ENCODE measurements at regions not wholly inside any gene's neighbourhood (a gene's known extent, or its start where the extent isn't known, plus 50 kb on each side); places are given as distances from the start of the nearest gene placed in this dataset.
A peak's percentile ranks its signal among the peaks of the same experiment; 100 is the strongest.

- Histone ChIP-seq H3K9me3 (replicated peaks in 1 of 3) (no peaks in the 10 kb centered on the region), H3K36me3 (replicated peaks in 1 of 2) (no peaks in the 10 kb centered on the region), H3K4me1 (replicated peaks in 1 of 2) (no peaks in the 10 kb centered on the region), H3K4me3 (no peak overlapping the region), H3K27me3 (no peaks in the 10 kb centered on the region), H3K27ac (peak overlapping the region in 2 of 5 donors; percentile 15 to 43)
- intact Hi-C loops (cut with DNase I): no loop called here
- TF ChIP-seq CTCF (IDR thresholded peaks at IDR 0.05) (no peak), POLR2A (IDR thresholded peaks at IDR 0.05) (no peak)
- peak; percentile 35 to 66 (median 57) for DNase-seq
- WGBS, 4 donors: 61 to 67% (median 66%) methylated on average over 4 of the region's 4 CpGs
Observed at GRCh38 chrX:13432414-13433297, 112.8 kb upstream of the ATXN3L start.

DNA sequence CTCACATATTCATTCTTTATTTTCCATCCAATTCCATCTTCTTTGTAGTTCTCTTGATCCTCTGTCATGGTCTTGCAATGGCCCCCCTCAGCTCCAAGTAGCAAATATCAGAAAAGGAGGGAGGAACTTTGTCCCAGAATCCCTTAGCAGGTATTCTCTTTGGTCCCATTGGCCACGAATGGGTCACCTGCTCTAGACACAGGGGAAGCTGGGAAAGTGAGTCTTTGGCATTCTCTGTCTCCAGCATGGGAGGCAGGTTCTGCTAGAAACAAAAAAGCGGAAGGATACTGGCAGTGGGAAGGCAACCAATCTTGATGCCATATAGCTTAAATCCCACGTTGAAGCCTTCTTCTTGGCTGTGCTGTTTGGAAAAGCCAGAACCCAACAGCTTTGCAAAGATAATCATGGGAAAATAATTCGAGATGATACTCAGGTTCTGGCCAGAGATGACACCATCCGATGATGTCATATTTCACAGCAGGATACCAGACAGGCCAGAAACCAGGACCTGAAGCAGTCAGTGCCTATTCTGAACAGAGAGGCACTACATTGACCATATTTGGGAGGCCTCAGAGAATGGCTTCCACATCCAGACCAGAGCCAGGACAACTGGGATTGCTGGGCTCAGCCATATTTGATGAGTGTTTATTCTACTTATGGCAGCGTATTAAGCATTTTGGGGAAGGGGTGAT is 110.4 kb upstream of the ATXN3L start:
- TF ChIP-seq CTCF (IDR thresholded peaks at IDR 0.05): no peak
- no peak for TF ChIP-seq POLR2A (IDR thresholded peaks at IDR 0.05)
- H3K27ac ChIP-seq: no peak overlapping the region
- no peaks in the 10 kb centered on the region for H3K9me3 ChIP-seq (replicated peaks in 1 of 3)
- no peak overlapping the region for H3K4me3 ChIP-seq
- no peaks in the 10 kb centered on the region for H3K27me3 ChIP-seq
- no peaks in the 10 kb centered on the region for H3K36me3 ChIP-seq (replicated peaks in 1 of 2)
- intact Hi-C loops (cut with DNase I): no loop called here
- no peaks in the 10 kb centered on the region for H3K4me1 ChIP-seq (replicated peaks in 1 of 2)
- WGBS, 4 donors: 74 to 92% (median 82%) methylated on average over 6 of the region's 6 CpGs
- no peak for DNase-seq

DNA sequence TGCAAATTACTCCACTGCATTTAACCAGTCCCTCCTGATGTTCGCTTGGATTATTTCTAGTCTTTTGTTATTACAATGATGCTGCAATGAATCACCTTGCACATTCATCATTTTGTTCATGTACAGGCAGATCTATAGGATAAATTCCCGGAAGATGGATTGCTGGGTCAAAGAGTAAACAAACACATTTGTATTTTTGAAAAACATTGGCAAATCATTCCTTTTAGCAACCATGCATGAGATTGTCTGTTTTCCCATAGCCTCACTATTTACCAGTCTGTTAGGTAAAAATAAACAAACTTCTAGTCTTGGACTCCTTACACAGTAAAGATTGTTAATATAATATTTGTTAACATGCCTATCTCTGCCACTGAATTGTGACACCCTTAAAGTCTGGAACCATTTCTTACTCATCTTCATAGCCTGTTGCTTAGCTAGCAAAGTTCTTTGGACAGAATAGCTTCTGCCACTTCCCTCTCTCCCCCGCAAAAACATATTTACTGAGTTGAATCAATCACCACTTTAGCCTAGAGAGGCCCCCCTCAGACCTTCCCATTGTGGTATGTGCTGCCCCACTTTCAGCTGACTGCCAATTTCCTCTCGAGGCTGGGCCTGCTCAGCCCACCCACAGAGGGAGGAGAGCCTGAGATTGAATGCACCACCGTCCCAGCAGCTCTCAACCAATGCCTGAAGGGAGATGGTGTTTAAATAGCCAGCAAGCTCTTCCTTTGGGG is 108.4 kb upstream of the ATXN3L start:
- Histone ChIP-seq H3K36me3 (replicated peaks in 1 of 2) (no peaks in the 10 kb centered on the region), H3K4me1 (replicated peaks in 1 of 2) (no peaks in the 10 kb centered on the region), H3K27ac (no peak overlapping the region), H3K4me3 (no peak overlapping the region), H3K9me3 (replicated peaks in 1 of 3) (no peaks in the 10 kb centered on the region), H3K27me3 (no peaks in the 10 kb centered on the region)
- intact Hi-C loops (cut with DNase I): no loop called here
- peak in 1 of 7 donors; percentile 1 for DNase-seq
- TF ChIP-seq POLR2A (IDR thresholded peaks at IDR 0.05) (no peak), CTCF (IDR thresholded peaks at IDR 0.05) (no peak)
- WGBS, 4 donors: 45 to 68% (median 52%) methylated on average over 3 to 5 of the region's 5 CpGs

- Histone ChIP-seq H3K27me3 (no peaks in the 10 kb centered on the region), H3K4me3 (no peak overlapping the region), H3K36me3 (replicated peaks in 1 of 2) (no peaks in the 10 kb centered on the region), H3K4me1 (replicated peaks in 1 of 2) (no peaks in the 10 kb centered on the region), H3K9me3 (replicated peaks in 1 of 3) (no peaks in the 10 kb centered on the region), H3K27ac (no peak overlapping the region)
- TF ChIP-seq CTCF (IDR thresholded peaks at IDR 0.05): no peak
- TF ChIP-seq POLR2A (IDR thresholded peaks at IDR 0.05): no peak
- 69 to 87% (median 78%) methylated on average over 4 to 5 of the region's 5 CpGs for WGBS, 4 donors
- intact Hi-C loops (cut with DNase I): no loop called here
- no peak for DNase-seq
Observed at GRCh38 chrX:13427441-13428052, 107.7 kb upstream of the ATXN3L start.

Measured in adrenal gland (tissue), 9 donors.